WERI-Rb-1 (cell line): ENCODE measurements at regions not wholly inside any gene's neighbourhood (a gene's known extent, or its start where the extent isn't known, plus 50 kb on each side); places are given as distances from the start of the nearest gene placed in this dataset.

Source experiments
- DNase-seq: peaks from one replicate; pipeline ENCODE4 v3.0.0-alpha.2; 2020
- H3K27ac ChIP-seq: fragments of 250-450 bp; sonication (Bioruptor Pico); 2 replicates; pipeline ENCODE4 v1.5.1; 2020; ENCODE audit warnings: mild to moderate bottlenecking, moderate library complexity
- H3K27me3 ChIP-seq: fragments of 250-450 bp; sonication (Bioruptor Pico); 2 replicates; pipeline ENCODE4 v1.5.1; 2021; ENCODE audit warnings: mild to moderate bottlenecking, low read depth, moderate library complexity; ENCODE audit not compliant: insufficient read depth, severe bottlenecking
- H3K36me3 ChIP-seq: fragments of 250-450 bp; sonication (Bioruptor Pico); 2 replicates; pipeline ENCODE4 v1.5.1; 2020; ENCODE audit warnings: mild to moderate bottlenecking, moderate library complexity
- H3K4me3 ChIP-seq: 2 replicates; pipeline ENCODE4 v1.5.1; 2011; ENCODE audit warnings: low read depth, mild to moderate bottlenecking, control low read depth, low read length
- H3K9me3 ChIP-seq: fragments of 250-450 bp; sonication (Bioruptor Pico); 2 replicates; pipeline ENCODE4 v1.5.1; 2021; ENCODE audit warnings: mild to moderate bottlenecking, moderate library complexity; ENCODE audit not compliant: severe bottlenecking
- CTCF ChIP-seq: IDR thresholded peaks from 2 replicates; pipeline ENCODE4 v1.5.1; 2011; ENCODE audit warnings: low read depth, mild to moderate bottlenecking, control low read depth, inconsistent platforms, low read length

- DNase-seq = no peak
- Histone ChIP-seq H3K9me3 (no peaks in the 10 kb centered on the region), H3K27ac (no peak overlapping the region), H3K4me3 (no peak overlapping the region), H3K36me3 (no peaks in the 10 kb centered on the region), H3K27me3 (peaks cover 20% of the 10 kb centered on the region)
- TF ChIP-seq CTCF = 0 out of 2 replicates have a peak, but pooled peaks have one; percentile 16
These were observed 293.5 kb upstream of the FERMT1 start for GRCh38 chr20:6416371-6416770.

GRCh38 chr20:6411651-6412050, 288.8 kb upstream of the FERMT1 start:
- Histone ChIP-seq H3K27me3 (peaks cover 16% of the 10 kb centered on the region), H3K9me3 (no peaks in the 10 kb centered on the region), H3K36me3 (no peaks in the 10 kb centered on the region), H3K4me3 (no peak overlapping the region), H3K27ac (no peak overlapping the region)
- no peak for DNase-seq
- TF ChIP-seq CTCF = no peak

- Histone ChIP-seq H3K27me3 (peaks cover 22% of the 10 kb centered on the region), H3K36me3 (no peaks in the 10 kb centered on the region), H3K4me3 (no peak overlapping the region), H3K9me3 (no peaks in the 10 kb centered on the region), H3K27ac (no peak overlapping the region)
- TF ChIP-seq CTCF = no peak
- no peak for DNase-seq
These were observed 287.9 kb upstream of the FERMT1 start for GRCh38 chr20:6410721-6411120.

GRCh38 chr20:6407163-6407562, 284.3 kb upstream of the FERMT1 start:
- Histone ChIP-seq H3K4me3 (no peak overlapping the region), H3K36me3 (no peaks in the 10 kb centered on the region), H3K9me3 (no peaks in the 10 kb centered on the region), H3K27me3 (peaks cover 31% of the 10 kb centered on the region), H3K27ac (no peak overlapping the region)
- DNase-seq = no peak
- TF ChIP-seq CTCF = no peak

GRCh38 chr20:6401893-6402557, 279.2 kb upstream of the FERMT1 start:
- DNase-seq = no peak
- Histone ChIP-seq H3K4me3 (no peak overlapping the region), H3K27ac (no peak overlapping the region), H3K36me3 (no peaks in the 10 kb centered on the region), H3K27me3 (peaks cover 37% of the 10 kb centered on the region), H3K9me3 (no peaks in the 10 kb centered on the region)
- TF ChIP-seq CTCF = no peak

- H3K27ac ChIP-seq = no peak overlapping the region
- no peak for DNase-seq
- no peaks in the 10 kb centered on the region for H3K36me3 ChIP-seq
- no peak for TF ChIP-seq CTCF
- H3K27me3 ChIP-seq = peaks cover 42% of the 10 kb centered on the region
- H3K9me3 ChIP-seq = no peaks in the 10 kb centered on the region
- no peak overlapping the region for H3K4me3 ChIP-seq
These were observed 274.3 kb upstream of the FERMT1 start for GRCh38 chr20:6397115-6397514.
